Stimulated activated CD4-positive, alpha-beta T cell treated with anti-CD3 and anti-CD28 coated beads, Interleukin-4, amount 100 ng/mL, for 1 hour (primary cell): ENCODE measurements at regions not wholly inside any gene's neighbourhood (a gene's known extent, or its start where the extent isn't known, plus 50 kb on each side); places are given as distances from the start of the nearest gene placed in this dataset.
A peak's percentile ranks its signal among the peaks of the same experiment; 100 is the strongest.

ENCODE experiments used
- DNase-seq: peaks from one replicate; pipeline ENCODE4 v3.0.0-alpha.2; 2020

GRCh38 chr13:29952245-29952644 lies 101.8 kb upstream of the UBL3 start:
- no peak for DNase-seq

GRCh38 chr13:29948791-29949190 lies 98.4 kb upstream of the UBL3 start:
- no peak for DNase-seq

GRCh38 chr13:29948244-29948643 lies 97.8 kb upstream of the UBL3 start:
- no peak for DNase-seq

GRCh38 chr13:29947839-29948238 lies 97.4 kb upstream of the UBL3 start:
- no peak for DNase-seq

- no peak for DNase-seq
These were observed 95.7 kb upstream of the UBL3 start for GRCh38 chr13:29946093-29946492.

GRCh38 chr13:29943686-29944085 lies 93.3 kb upstream of the UBL3 start:
- no peak for DNase-seq

- no peak for DNase-seq
These were observed 92.9 kb upstream of the UBL3 start for GRCh38 chr13:29943273-29943672.

- no peak for DNase-seq
These were observed 90.3 kb upstream of the UBL3 start for GRCh38 chr13:29940715-29941114.

- DNase-seq = no peak
These were observed 88.7 kb upstream of the UBL3 start for GRCh38 chr13:29939158-29939557.

- DNase-seq = peak; percentile 40
These were observed 87.4 kb upstream of the UBL3 start for GRCh38 chr13:29937841-29938240.

- DNase-seq = no peak
These were observed 87.0 kb upstream of the UBL3 start for GRCh38 chr13:29937379-29937778.

- no peak for DNase-seq
These were observed 86.5 kb upstream of the UBL3 start for GRCh38 chr13:29936956-29937355.

GRCh38 chr13:29936051-29936813 lies 85.8 kb upstream of the UBL3 start:
- DNase-seq = no peak

- peak; percentile 63 for DNase-seq
These were observed 85.0 kb upstream of the UBL3 start for GRCh38 chr13:29935309-29935981.

- DNase-seq = no peak
These were observed 84.3 kb upstream of the UBL3 start for GRCh38 chr13:29934531-29935308.

GRCh38 chr13:29933401-29933800 lies 83.0 kb upstream of the UBL3 start:
- DNase-seq = no peak

- no peak for DNase-seq
These were observed 81.3 kb upstream of the UBL3 start for GRCh38 chr13:29931696-29932095.

GRCh38 chr13:29929062-29929847 lies 78.8 kb upstream of the UBL3 start:
- DNase-seq = no peak

- no peak for DNase-seq
These were observed 75.7 kb upstream of the UBL3 start for GRCh38 chr13:29926098-29926476.

- no peak for DNase-seq
These were observed 75.2 kb upstream of the UBL3 start for GRCh38 chr13:29925457-29926097.

- DNase-seq = no peak
These were observed 74.3 kb upstream of the UBL3 start for GRCh38 chr13:29924482-29925350.
